ENCODE measurements at regions not wholly inside any gene's neighbourhood (a gene's known extent, or its start where the extent isn't known, plus 50 kb on each side); places are given as distances from the start of the nearest gene placed in this dataset.

- no peak for TF ChIP-seq CTCF (IDR thresholded peaks at IDR 0.05; ENCODE audit: poor library complexity, severe bottlenecking)
- H3K27me3 ChIP-seq (ENCODE audit: insufficient read depth, poor library complexity, severe bottlenecking): no peaks in the 10 kb centered on the region
- no peak for ATAC-seq (ENCODE audit: low read depth)
These were observed 108.7 kb upstream of the HDAC4 start for GRCh38 chr2:239509373-239510143.

GRCh38 chr2:239508261-239508660 lies 107.4 kb upstream of the HDAC4 start:
- Histone ChIP-seq H3K27me3 (ENCODE audit: insufficient read depth, poor library complexity, severe bottlenecking) (no peaks in the 10 kb centered on the region), H3K4me1 (ENCODE audit: insufficient read depth, poor library complexity, severe bottlenecking) (no peaks in the 10 kb centered on the region), H3K36me3 (ENCODE audit: low read depth) (no peaks in the 10 kb centered on the region), H3K27ac (ENCODE audit: poor library complexity, severe bottlenecking) (no peak overlapping the region), H3K4me3 (ENCODE audit: severe bottlenecking) (no peak overlapping the region), H3K9me3 (ENCODE audit: severe bottlenecking) (no peaks in the 10 kb centered on the region)
- ATAC-seq (ENCODE audit: low read depth) (no peak), DNase-seq (ENCODE audit: low spot score) (no peak)
- no peak for TF ChIP-seq CTCF (IDR thresholded peaks at IDR 0.05; ENCODE audit: poor library complexity, severe bottlenecking)

More at GRCh38 chr2:239509373-239510143, 108.7 kb upstream of the HDAC4 start:
- Histone ChIP-seq H3K9me3 (ENCODE audit: severe bottlenecking) (no peaks in the 10 kb centered on the region), H3K27ac (ENCODE audit: poor library complexity, severe bottlenecking) (no peak overlapping the region), H3K4me1 (ENCODE audit: insufficient read depth, poor library complexity, severe bottlenecking) (no peaks in the 10 kb centered on the region), H3K36me3 (ENCODE audit: low read depth) (no peaks in the 10 kb centered on the region), H3K4me3 (ENCODE audit: severe bottlenecking) (no peak overlapping the region)
- DNase-seq (ENCODE audit: low spot score): no peak

DNA sequence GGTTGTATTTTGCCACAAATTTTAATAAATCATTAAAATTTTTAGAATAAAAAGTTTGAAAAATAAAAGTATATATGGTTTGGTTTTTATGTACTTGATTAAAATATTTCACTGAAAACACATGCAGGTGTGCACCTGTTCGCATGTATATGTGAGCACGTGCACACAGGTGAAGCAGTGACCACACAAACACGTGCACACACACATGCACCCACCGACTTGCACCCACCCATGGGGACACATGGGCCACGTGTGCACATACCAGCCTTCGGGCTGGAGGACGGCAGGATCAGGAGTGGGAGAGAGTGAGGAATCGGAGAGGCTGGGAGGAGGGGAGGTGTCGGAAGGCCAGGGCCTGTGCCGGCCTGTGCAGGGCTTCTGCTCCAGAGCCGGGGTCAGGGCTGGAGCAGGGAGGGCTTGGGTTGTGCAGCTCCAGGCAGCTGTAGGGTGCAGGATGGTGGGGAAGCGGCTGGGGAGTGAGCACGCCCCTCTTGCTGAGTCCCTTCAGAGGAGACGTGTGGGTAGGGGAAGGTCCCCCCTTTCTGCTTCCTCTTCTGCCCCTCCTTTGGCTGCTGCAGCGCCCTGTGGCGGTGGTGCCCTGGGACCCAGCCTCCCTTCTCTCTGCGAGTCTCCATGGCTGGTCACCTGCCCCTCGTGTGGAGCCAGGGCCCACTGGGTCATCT lies 106.9 kb upstream of the HDAC4 start:
- Histone ChIP-seq H3K27me3 (ENCODE audit: insufficient read depth, poor library complexity, severe bottlenecking) (no peaks in the 10 kb centered on the region), H3K36me3 (ENCODE audit: low read depth) (no peaks in the 10 kb centered on the region), H3K9me3 (ENCODE audit: severe bottlenecking) (no peaks in the 10 kb centered on the region), H3K4me3 (ENCODE audit: severe bottlenecking) (no peak overlapping the region), H3K27ac (ENCODE audit: poor library complexity, severe bottlenecking) (no peak overlapping the region), H3K4me1 (ENCODE audit: insufficient read depth, poor library complexity, severe bottlenecking) (no peaks in the 10 kb centered on the region)
- ATAC-seq (ENCODE audit: low read depth) (no peak), DNase-seq (ENCODE audit: low spot score) (no peak)
- TF ChIP-seq CTCF (IDR thresholded peaks at IDR 0.05; ENCODE audit: poor library complexity, severe bottlenecking): no peak

DNA sequence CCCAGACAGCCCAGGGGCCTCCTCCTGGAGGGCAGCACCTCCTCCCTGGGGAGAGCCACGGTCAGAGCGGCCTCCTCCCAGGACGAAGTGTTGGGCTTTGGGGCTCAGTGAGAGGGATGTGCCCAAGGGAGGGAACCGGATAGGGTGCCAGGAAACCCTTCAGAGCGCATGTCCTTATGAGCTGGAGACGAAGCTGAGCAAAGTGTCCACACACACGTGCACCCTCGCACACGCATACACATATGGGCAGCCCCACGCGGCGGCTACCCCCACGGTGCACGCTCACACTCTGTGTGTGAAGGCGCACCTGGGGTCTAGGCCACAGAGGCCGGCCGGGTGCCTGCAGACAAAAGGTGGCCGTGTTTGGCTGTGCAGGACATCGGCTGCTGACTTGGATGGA lies 106.1 kb upstream of the HDAC4 start:
- H3K27me3 ChIP-seq (ENCODE audit: insufficient read depth, poor library complexity, severe bottlenecking): no peaks in the 10 kb centered on the region
- no peak overlapping the region for H3K4me3 ChIP-seq (ENCODE audit: severe bottlenecking)
- no peak for DNase-seq (ENCODE audit: low spot score)
- no peaks in the 10 kb centered on the region for H3K4me1 ChIP-seq (ENCODE audit: insufficient read depth, poor library complexity, severe bottlenecking)
- ATAC-seq (ENCODE audit: low read depth): no peak
- no peak for TF ChIP-seq CTCF (IDR thresholded peaks at IDR 0.05; ENCODE audit: poor library complexity, severe bottlenecking)
- H3K9me3 ChIP-seq (ENCODE audit: severe bottlenecking): no peaks in the 10 kb centered on the region
- no peaks in the 10 kb centered on the region for H3K36me3 ChIP-seq (ENCODE audit: low read depth)
- no peak overlapping the region for H3K27ac ChIP-seq (ENCODE audit: poor library complexity, severe bottlenecking)
